Spinal cord (tissue), 9 donors: ENCODE measurements at regions not wholly inside any gene's neighbourhood (a gene's known extent, or its start where the extent isn't known, plus 50 kb on each side); places are given as distances from the start of the nearest gene placed in this dataset.
"Not testable (repeated sequence)": the region's sequence is repeated elsewhere in the genome, so short reads cannot be mapped to it uniquely, and the experiment has no call there.

Experiments
- DNase-seq, 6 donors: peaks; one replicate each; pipeline versions ENCODE4 v3.0.0 to v3.0.0-alpha.2; 2013 to 2015; ENCODE audit warnings: low spot score in 6 of 6, low read depth in 4 of 6
- H3K27ac ChIP-seq: one replicate; pipeline ENCODE4 v1.5.1; 2013; ENCODE audit warnings: low read depth, low read length, control low read depth
- H3K27me3 ChIP-seq: one replicate; pipeline ENCODE4 v1.6.1; 2013; ENCODE audit warnings: low read length; ENCODE audit not compliant: control insufficient read depth, insufficient read depth
- H3K36me3 ChIP-seq: one replicate; pipeline ENCODE4 v1.6.1; 2013; ENCODE audit warnings: low read length; ENCODE audit not compliant: control insufficient read depth, insufficient read depth
- H3K4me1 ChIP-seq: one replicate; pipeline ENCODE4 v1.6.1; 2013; ENCODE audit warnings: low read length; ENCODE audit not compliant: control insufficient read depth, insufficient read depth
- H3K4me3 ChIP-seq: one replicate; pipeline ENCODE4 v1.5.1; 2013; ENCODE audit warnings: low read depth, low read length, control low read depth
- H3K9me3 ChIP-seq: one replicate; pipeline ENCODE4 v1.6.1; 2013; ENCODE audit warnings: low read length; ENCODE audit not compliant: control insufficient read depth, insufficient read depth
- WGBS: methylation state at CpG from one replicate; pipeline ENCODE4 v1.1.5; 2013; ENCODE audit warnings: missing lambda C conversion rate; ENCODE audit not compliant: insufficient coverage; 5-methylcytosine and 5-hydroxymethylcytosine counted together
- donor health status: healthy.

DNA sequence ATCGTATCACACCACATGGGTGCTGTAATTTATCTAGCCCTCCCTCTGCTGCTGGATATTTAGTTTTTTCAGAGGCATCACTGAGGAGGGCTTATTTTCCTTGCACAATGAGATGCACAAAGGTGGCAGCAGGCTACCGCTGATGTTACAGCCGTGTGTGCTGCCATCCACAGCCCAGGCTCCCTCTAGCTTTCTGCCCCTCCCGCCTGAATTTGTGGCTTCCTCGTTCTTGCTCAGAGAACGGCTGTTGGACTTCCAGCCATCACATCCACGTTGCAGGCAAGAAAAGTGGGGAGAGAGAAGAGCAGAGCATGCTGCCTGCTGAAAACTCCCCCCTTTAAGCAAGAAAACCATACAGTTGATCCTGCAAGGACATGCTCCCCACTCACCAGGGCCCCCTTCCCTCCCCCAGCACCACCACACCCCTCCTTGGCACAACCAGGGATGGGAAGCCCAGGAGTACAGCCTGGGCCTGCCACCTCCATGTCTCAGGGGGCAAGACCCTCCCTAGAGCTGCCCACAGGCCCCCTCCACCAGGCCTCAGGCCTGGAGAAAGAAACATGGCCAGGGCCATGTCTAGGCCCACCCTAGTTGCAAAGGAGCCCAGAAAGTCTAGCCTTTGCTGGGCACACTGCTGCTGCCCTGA, 102.6 kb downstream of the MRPL14 start:
- DNase-seq: peak in 1 of 6 donors; percentile 62
- Histone ChIP-seq H3K4me1 (peaks cover 8% of the 10 kb centered on the region), H3K27me3 (no peaks in the 10 kb centered on the region), H3K4me3 (no peak overlapping the region), H3K9me3 (no peaks in the 10 kb centered on the region), H3K36me3 (no peaks in the 10 kb centered on the region), H3K27ac (no peak overlapping the region)
- 38% methylated on average over 5 of the region's 7 CpGs for WGBS

DNA sequence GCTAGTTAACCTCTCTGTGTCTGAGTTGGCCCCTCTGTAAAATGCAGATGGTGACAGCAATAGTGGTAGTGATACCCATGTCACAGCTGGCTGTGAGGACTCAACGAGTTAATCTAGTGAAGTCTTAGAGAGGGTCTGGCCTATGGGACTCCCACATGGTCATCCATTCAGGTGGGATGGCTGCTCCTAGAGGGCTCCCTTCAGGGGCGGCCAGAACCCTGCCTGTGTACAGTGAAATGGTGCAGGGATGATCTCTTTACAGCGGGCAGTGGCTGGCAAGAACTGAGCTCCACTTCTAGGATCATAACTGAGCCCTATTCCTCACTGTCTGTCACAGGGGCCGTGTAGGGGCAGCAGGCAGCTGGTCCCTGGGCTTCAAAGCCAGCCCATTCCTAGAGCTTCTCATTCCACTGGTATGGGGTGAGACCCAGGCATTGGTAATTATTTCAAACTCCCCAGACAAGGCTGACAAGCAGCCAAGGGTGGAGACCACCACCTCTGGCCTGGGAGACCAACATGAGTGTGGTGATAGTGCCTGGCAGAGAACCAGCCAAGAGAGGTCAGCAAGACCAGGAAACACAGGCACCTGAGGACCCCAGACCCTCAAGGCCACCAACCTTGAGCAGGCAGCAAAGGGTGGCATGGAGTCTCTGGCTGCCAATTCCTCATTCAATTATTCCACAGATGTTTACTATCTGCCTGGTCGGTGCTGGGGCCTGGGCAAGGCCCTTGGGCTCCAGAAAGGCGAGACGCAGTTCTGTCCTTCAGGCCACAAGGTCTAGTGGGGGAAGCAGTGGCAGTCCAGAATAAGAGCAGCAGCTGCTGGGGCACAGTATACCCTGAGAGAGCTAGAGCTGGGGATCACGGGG, 103.4 kb downstream of the MRPL14 start:
- no peak for DNase-seq
- no peaks in the 10 kb centered on the region for H3K27me3 ChIP-seq
- H3K27ac ChIP-seq: no peak overlapping the region
- peaks cover 8% of the 10 kb centered on the region for H3K4me1 ChIP-seq
- 86% methylated on average over 7 of the region's 8 CpGs for WGBS
- H3K9me3 ChIP-seq: no peaks in the 10 kb centered on the region
- H3K4me3 ChIP-seq: no peak overlapping the region
- H3K36me3 ChIP-seq: no peaks in the 10 kb centered on the region

DNA sequence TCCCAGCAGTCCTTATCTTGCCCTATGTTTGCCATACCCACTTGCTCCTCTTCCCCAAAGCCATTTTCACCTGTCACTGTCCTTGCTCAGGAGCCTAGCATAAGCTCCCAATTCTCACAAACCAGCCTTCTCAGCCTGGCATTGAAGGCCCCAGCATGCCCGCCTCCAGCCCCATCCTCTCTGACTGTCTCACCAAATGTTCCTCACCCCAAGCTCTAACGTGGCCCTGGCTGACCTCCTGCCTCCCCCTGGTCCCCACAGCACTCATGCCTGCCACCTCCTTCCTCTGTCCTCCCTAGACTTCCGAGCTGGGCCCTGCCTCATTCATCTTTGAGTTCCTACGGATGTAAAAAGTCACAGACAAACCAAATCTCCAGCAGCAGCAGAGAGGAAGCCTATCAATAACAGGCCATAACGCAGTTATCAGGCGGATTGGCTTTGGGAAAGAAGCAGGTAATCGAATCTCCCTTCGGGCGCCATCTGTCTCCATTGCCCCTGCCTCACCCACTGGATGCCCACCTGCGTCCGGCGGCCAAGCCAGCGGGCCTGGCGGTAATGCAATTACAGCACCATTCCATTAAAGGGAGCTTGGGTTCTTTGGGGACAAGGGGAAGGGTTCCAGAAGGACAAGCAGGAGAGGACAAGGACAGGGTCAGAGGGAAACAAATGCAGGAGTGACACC, 104.4 kb downstream of the MRPL14 start:
- Histone ChIP-seq H3K27me3 (no peaks in the 10 kb centered on the region), H3K27ac (no peak overlapping the region), H3K9me3 (no peaks in the 10 kb centered on the region), H3K4me1 (peaks cover 8% of the 10 kb centered on the region), H3K36me3 (no peaks in the 10 kb centered on the region), H3K4me3 (no peak overlapping the region)
- WGBS: 90% methylated on average over 7 of the region's 14 CpGs
- DNase-seq: no peak

DNA sequence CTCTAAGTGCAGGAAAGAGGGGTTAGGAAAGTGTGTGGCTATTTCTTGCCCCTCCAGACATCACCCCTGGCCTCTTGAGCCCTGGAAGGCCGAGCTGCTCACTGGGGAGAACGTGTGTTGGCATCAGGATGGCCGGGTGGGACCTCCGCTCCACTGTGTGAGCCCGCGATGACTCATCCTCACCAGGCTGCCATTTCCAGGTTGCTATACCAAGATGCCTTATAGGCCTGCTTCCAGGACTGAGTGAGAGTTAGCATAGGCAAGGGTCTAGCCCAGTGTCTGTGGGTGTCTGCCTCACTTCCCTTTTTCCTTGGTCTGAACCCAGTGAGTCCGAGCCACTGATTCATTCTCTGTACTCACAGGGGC, 105.0 kb downstream of the MRPL14 start:
- H3K27ac ChIP-seq: no peak overlapping the region
- DNase-seq: no peak

DNA sequence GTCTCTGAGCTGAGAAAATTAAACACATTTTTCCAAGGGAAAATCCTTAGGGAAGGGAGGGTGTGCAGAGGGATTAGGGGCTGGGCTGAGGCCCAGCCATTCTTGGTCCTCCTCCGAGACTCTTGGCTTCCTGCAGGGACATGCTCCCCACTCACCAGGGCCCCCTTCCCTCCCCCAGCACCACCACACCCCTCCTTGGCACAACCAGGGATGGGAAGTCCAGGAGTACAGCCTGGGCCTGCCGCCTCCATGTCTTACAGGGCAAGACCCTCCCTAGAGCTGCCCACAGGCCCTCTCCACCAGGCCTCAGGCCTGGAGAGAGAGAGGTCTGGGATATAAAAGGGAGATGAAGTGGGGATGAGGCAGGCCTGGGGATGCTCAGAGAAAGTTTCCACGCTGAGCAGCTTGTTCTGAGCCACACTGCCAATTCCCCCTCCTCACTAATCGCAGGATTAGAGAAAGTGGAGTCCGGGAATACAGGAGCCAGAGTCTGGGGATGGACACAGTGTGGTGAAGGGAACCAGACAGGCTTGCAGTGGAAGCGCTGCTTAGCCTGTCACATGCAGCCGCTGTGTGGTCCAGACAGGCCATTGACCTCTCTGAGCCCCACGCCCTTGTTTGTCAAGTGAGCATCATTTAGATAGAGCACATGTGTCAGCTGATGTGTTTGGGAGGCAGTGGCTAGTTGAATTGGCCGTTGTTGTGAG, 105.5 kb downstream of the MRPL14 start:
- WGBS: 91% methylated on average over 4 of the region's 9 CpGs
- H3K27ac ChIP-seq: no peak overlapping the region
- H3K27me3 ChIP-seq: no peaks in the 10 kb centered on the region
- H3K36me3 ChIP-seq: no peaks in the 10 kb centered on the region
- H3K9me3 ChIP-seq: no peaks in the 10 kb centered on the region
- H3K4me1 ChIP-seq: peaks cover 8% of the 10 kb centered on the region
- DNase-seq: no peak
- H3K4me3 ChIP-seq: no peak overlapping the region

More for the DNA sequence above, 105.0 kb downstream of the MRPL14 start:
- peaks cover 8% of the 10 kb centered on the region for H3K4me1 ChIP-seq
- no peaks in the 10 kb centered on the region for H3K9me3 ChIP-seq
- H3K36me3 ChIP-seq: no peaks in the 10 kb centered on the region
- WGBS: 85% methylated on average over 7 of the region's 7 CpGs
- no peak overlapping the region for H3K4me3 ChIP-seq
- no peaks in the 10 kb centered on the region for H3K27me3 ChIP-seq

DNA sequence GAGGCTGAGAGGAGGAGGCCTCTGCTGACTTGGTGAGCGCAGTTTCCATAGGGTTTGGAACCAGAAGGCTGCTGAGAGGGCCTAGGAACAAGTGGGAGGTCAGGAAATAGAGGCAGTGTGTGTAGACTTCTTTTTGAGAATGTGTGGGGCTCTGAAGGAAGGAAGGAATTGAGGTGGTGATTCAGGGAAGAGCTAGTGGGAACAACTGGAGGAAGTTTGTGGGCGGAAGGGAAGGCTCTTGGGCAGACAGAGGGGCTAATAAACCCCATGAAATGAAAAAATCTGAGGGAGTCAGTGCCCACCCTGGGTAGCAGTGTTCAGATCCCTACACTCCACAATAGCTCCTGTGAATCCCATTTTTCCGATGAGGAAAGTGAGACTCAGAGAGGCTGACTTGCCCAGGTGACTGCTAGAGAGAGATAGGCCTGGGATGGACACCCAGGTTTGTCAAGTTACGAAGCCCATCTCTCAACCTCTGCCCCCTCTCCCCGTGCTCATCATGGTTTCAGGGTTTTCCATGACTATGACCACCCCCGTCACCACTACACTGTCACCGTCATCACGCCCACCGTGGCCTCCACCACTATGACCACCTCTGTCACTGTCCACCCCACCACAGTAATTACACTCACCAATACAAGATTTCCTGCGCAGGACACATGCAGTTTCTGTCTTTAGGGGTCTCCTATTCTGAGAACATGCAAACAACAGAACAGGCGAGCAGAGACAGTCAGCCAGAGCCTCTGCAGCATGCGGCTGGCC, 106.4 kb downstream of the MRPL14 start:
- WGBS: 95% methylated on average over 11 of the region's 12 CpGs
- H3K27me3 ChIP-seq: no peaks in the 10 kb centered on the region
- DNase-seq: no peak
- H3K36me3 ChIP-seq: no peaks in the 10 kb centered on the region
- H3K9me3 ChIP-seq: no peaks in the 10 kb centered on the region
- H3K4me1 ChIP-seq: peaks cover 8% of the 10 kb centered on the region
- H3K4me3 ChIP-seq: no peak overlapping the region
- H3K27ac ChIP-seq: no peak overlapping the region

DNA sequence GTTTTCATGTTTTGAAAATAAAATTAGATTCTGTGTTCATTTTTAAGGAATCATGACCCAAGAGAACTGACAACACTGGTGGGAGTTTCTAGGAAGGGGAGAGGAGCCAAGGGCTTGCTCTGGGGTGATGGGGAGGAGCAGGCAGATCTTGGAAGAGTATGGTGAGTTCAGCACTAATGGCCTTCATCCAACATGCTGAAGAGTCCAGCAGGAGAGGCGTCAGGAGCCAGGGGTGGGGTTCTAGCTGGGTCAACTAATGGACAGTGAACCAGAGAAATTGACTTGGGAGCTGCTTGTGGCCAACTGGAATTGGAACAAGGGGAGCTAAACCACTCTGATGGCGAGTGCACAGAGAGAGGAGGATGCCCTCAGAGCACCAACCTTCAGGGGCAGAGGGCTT, 107.1 kb downstream of the MRPL14 start:
- WGBS: 72% methylated on average over 2 of the region's 2 CpGs
- no peak for DNase-seq
- Histone ChIP-seq H3K36me3 (no peaks in the 10 kb centered on the region), H3K4me3 (no peak overlapping the region), H3K9me3 (no peaks in the 10 kb centered on the region), H3K27me3 (no peaks in the 10 kb centered on the region), H3K4me1 (peaks cover 8% of the 10 kb centered on the region), H3K27ac (no peak overlapping the region)

DNA sequence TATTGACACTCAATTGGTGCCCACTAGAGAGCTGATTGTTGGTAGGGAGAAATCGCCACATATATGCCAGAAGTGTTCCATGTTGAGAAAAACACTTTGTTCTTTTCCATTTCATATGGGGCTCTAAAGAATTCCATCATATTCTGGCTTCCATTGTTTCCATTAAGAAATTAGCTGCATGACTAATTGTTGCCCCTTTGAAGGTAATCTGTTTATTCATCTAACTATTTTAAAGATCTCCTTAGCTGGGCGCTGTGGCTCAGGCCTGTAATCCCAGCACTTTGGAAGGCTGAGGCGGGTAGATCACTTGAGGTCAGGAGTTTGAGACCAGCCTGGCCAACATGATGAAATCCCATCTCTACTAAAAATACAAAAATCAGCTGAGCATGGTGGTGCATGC, 109.9 kb downstream of the MRPL14 start:
- 100% methylated on average over 1 of the region's 3 CpGs for WGBS
- not testable (repeated sequence) for H3K4me3 ChIP-seq, H3K4me1 ChIP-seq, H3K27me3 ChIP-seq, DNase-seq, H3K36me3 ChIP-seq, H3K27ac ChIP-seq, H3K9me3 ChIP-seq
